NCI-H1417 (cell line): ENCODE measurements at regions not wholly inside any gene's neighbourhood (a gene's known extent, or its start where the extent isn't known, plus 50 kb on each side); places are given as distances from the start of the nearest gene placed in this dataset.
"Not testable (repeated sequence)": the region's sequence is repeated elsewhere in the genome, so short reads cannot be mapped to it uniquely, and the experiment has no call there.

Source experiments
- DNase-seq, 3 experiments: peaks; one replicate each; lab custom pipeline; 2025; lab: John Stamatoyannopoulos, UW

GRCh38 chr9:19875291-19875920, 86.6 kb upstream of the SLC24A2 start:
- DNase-seq, result no peak

GRCh38 chr9:19873188-19873587, 84.4 kb upstream of the SLC24A2 start:
- not testable (repeated sequence) for DNase-seq

- no peak for DNase-seq
Observed at GRCh38 chr9:19870988-19871387, 82.2 kb upstream of the SLC24A2 start.

GRCh38 chr9:19840953-19841352, 52.1 kb upstream of the SLC24A2 start:
- no peak for DNase-seq
